ENCODE measurements at regions not wholly inside any gene's neighbourhood (a gene's known extent, or its start where the extent isn't known, plus 50 kb on each side); places are given as distances from the start of the nearest gene placed in this dataset.

DNA sequence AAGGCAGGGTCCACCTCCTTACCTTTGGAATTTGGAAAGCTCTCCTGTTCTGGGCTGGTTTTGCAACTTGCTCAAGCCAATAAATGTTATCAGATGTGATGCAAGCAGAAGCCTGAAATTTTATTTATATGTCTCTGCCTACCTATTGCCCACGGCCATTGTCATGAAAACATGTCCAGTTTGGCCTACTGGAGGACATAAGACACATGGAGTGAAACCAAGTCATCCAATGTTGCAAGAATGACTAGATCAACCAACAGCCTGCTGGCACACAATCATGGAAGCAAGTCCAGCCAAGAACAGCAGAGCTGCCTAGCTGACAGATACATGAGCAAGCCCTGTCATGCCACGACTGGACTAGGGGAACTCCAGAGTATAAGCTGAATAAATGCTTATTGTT is 56.7 kb upstream of the IRAK1BP1 start:
- no peak for TF ChIP-seq POLR2AphosphoS5 (IDR thresholded peaks at IDR 0.05; ENCODE audit: insufficient read depth in 1 of 2, low read depth in 1 of 2)
- TF ChIP-seq, protein P1, sequence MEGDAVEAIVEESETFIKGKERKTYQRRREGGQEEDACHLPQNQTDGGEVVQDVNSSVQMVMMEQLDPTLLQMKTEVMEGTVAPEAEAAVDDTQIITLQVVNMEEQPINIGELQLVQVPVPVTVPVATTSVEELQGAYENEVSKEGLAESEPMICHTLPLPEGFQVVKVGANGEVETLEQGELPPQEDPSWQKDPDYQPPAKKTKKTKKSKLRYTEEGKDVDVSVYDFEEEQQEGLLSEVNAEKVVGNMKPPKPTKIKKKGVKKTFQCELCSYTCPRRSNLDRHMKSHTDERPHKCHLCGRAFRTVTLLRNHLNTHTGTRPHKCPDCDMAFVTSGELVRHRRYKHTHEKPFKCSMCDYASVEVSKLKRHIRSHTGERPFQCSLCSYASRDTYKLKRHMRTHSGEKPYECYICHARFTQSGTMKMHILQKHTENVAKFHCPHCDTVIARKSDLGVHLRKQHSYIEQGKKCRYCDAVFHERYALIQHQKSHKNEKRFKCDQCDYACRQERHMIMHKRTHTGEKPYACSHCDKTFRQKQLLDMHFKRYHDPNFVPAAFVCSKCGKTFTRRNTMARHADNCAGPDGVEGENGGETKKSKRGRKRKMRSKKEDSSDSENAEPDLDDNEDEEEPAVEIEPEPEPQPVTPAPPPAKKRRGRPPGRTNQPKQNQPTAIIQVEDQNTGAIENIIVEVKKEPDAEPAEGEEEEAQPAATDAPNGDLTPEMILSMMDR (IDR thresholded peaks at IDR 0.05) = no peak
- TF ChIP-seq POLR2A (IDR thresholded peaks at IDR 0.05) = no peak
